Activated B cell treated with CpG ODN at 0.5 μM for 24 hours (primary cell): ENCODE measurements at regions not wholly inside any gene's neighbourhood (a gene's known extent, or its start where the extent isn't known, plus 50 kb on each side); places are given as distances from the start of the nearest gene placed in this dataset.

Source experiments
- ATAC-seq: fragments of 200-7000 bp; cut with Tn5 transposase; one replicate; pipeline ENCODE4 v1.10.0; 2021; ENCODE audit warnings: low read depth, mild to moderate bottlenecking, moderate library complexity
- CTCF ChIA-PET: fragments of 350-600 bp; sonication (Branson Sonifier 250); formaldehyde crosslinking; loops from one replicate; lab custom pipeline; 2021; ENCODE audit warnings: antibody characterized with exemption; lab: Charles Lee
- POLR2A ChIA-PET: fragments of 350-600 bp; sonication (Branson Sonifier 250); formaldehyde crosslinking; loops from one replicate; lab custom pipeline; 2021; ENCODE audit warnings: antibody characterized with exemption; lab: Charles Lee
- DNase-seq: peaks from one replicate; pipeline ENCODE4 v3.0.0; 2022
- H3K27ac Mint-ChIP-seq: one replicate; pipeline ENCODE4 v1.8.0; 2020; ENCODE audit warnings: mixed read lengths
- H3K27me3 Mint-ChIP-seq: one replicate; pipeline ENCODE4 v1.8.0; 2021; ENCODE audit warnings: mixed read lengths
- H3K36me3 Mint-ChIP-seq: one replicate; pipeline ENCODE4 v1.8.0; 2021; ENCODE audit warnings: low read depth, mixed read lengths
- H3K4me1 Mint-ChIP-seq: one replicate; pipeline ENCODE4 v1.8.0; 2021; ENCODE audit warnings: mixed read lengths
- H3K4me3 Mint-ChIP-seq: one replicate; pipeline ENCODE4 v1.8.0; 2020; ENCODE audit warnings: mild to moderate bottlenecking, mixed read lengths
- H3K9me3 Mint-ChIP-seq: one replicate; pipeline ENCODE4 v1.8.0; 2020; ENCODE audit warnings: mixed read lengths
- CTCF ChIP-seq: fragments of 200-600 bp; IDR thresholded peaks from one replicate; pipeline ENCODE4 v1.8.0; 2022; ENCODE audit warnings: antibody characterized with exemption, mild to moderate bottlenecking
- intact Hi-C: fragments of 100-400 bp; cut with micrococcal nuclease; formaldehyde crosslinking; loops from one replicate; pipeline ENCODE4 v1.15.1; 2024

DNA sequence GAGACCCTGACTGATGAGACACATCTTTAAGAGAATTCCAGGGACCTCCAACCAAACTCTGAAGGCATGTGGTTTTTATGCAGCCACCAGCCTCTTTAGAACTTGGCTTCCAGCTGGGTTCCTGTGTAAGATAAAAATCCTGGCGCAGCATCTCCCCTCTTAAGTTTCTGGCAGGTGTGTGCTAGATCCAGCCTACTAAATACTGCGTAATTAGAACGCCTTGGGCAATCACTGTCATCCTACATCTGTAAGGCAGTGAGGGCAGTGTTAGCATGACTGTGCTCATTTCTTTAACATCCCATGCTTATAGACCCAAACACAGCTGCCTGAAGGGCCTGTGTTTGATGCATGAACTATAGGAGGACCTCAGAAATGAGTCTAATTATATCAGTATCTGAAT lies 173.5 kb upstream of the OBI1 start:
- DNase-seq (no peak), ATAC-seq (no peak)
- ChIA-PET POLR2A (no interaction called here), CTCF (no interaction called here)
- H3K4me3 Mint-ChIP-seq, result no peak overlapping the region
- H3K9me3 Mint-ChIP-seq, result no peaks in the 10 kb centered on the region
- peaks cover 14% of the 10 kb centered on the region for H3K27me3 Mint-ChIP-seq
- no peak for TF ChIP-seq CTCF
- no peak overlapping the region for H3K27ac Mint-ChIP-seq
- no peaks in the 10 kb centered on the region for H3K36me3 Mint-ChIP-seq
- intact Hi-C loops, result no loop called here
- H3K4me1 Mint-ChIP-seq, result no peaks in the 10 kb centered on the region

DNA sequence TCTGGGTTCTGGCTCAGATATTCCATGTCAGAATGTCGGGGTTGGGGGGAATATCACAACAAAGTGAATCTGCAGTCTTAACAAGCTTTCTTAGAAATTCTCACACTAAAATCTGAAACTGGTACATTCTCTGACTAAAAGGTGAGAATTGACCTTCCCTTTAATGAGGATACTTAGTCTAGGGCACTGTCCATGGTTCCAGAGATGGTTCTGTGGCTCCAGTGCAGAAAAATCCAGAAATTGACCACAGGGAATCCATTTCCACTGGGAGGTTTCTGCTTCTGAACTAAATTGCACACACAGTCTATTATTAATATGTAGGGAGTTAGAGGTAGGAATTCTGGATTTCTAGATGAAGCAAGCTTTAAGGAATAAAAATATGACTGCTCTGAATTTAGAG lies 171.6 kb upstream of the OBI1 start:
- H3K4me1 Mint-ChIP-seq, result no peaks in the 10 kb centered on the region
- CTCF ChIA-PET, result no interaction called here
- H3K4me3 Mint-ChIP-seq, result no peak overlapping the region
- H3K9me3 Mint-ChIP-seq, result no peaks in the 10 kb centered on the region
- ATAC-seq (no peak), DNase-seq (no peak)
- H3K27ac Mint-ChIP-seq, result no peak overlapping the region
- POLR2A ChIA-PET, result no interaction called here
- no peak for TF ChIP-seq CTCF
- intact Hi-C loops, result no loop called here
- H3K27me3 Mint-ChIP-seq, result peaks cover 14% of the 10 kb centered on the region
- H3K36me3 Mint-ChIP-seq, result no peaks in the 10 kb centered on the region

DNA sequence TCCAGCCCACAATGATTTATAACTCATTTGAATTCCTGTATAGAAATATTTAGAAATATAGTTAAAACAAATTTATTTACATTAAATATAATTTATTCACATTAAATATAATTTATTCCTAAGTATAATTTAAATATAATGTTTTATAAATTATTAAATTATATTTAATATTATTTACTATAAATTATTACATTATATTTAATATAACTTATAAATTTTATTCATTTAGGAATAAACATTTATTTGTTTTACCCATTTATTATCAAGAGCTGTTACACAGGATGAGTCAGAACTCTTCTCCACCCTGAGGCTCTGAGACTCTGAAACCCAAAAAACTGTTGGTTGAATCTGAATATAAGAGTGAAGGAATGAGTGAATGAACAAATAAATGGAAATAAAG lies 170.9 kb upstream of the OBI1 start:
- ChIA-PET POLR2A (no interaction called here), CTCF (no interaction called here)
- no peak for TF ChIP-seq CTCF
- no peak for DNase-seq
- Mint-ChIP-seq H3K4me1 (no peaks in the 10 kb centered on the region), H3K4me3 (no peak overlapping the region), H3K27me3 (peaks cover 14% of the 10 kb centered on the region), H3K27ac (no peak overlapping the region), H3K9me3 (no peaks in the 10 kb centered on the region), H3K36me3 (no peaks in the 10 kb centered on the region)
- intact Hi-C loops, result no loop called here
- no peak for ATAC-seq

DNA sequence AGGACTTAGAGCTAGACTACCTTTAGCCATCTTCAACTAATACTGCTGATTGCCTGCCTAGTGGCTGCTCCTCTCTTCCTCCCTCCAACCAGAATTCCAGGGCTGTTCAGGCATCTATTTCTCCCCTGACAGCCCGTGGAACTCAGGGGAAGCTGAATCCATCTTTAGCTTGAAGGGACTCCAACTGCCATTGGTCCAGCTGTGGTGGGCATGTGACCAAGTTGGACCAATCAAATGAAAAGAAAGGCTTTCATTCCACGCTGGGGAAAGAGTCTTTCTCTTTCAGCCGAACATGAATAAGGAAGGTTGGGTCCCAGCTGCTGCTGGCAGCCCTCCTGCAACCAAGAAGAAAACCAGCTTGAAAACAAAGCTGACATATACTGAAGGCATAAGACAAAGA lies 168.5 kb upstream of the OBI1 start:
- H3K4me3 Mint-ChIP-seq, result no peak overlapping the region
- intact Hi-C loops, result no loop called here
- no peaks in the 10 kb centered on the region for H3K9me3 Mint-ChIP-seq
- ATAC-seq (no peak), DNase-seq (no peak)
- H3K4me1 Mint-ChIP-seq, result no peaks in the 10 kb centered on the region
- peaks cover 14% of the 10 kb centered on the region for H3K27me3 Mint-ChIP-seq
- ChIA-PET CTCF (no interaction called here), POLR2A (no interaction called here)
- TF ChIP-seq CTCF, result no peak
- H3K27ac Mint-ChIP-seq, result no peak overlapping the region
- no peaks in the 10 kb centered on the region for H3K36me3 Mint-ChIP-seq

DNA sequence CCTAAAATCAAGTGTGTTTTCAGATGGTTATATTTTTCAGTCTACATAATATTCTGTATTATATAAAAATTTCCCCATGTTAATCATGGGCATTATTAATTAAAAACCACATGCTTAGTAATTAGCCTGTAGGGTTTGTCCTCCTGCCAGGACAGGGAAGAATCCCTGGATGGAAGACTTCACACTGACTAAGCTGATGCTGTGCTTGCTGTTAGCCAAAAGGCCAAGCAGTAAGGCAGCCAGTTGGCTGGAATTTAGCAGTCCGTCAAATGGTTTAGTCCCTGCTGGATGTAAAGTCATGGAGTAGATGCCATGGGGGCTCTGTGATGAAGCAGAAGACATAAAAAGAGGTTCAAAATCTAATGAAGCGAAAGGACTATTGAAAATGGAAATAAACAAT lies 168.0 kb upstream of the OBI1 start:
- Mint-ChIP-seq H3K4me1 (no peaks in the 10 kb centered on the region), H3K36me3 (no peaks in the 10 kb centered on the region), H3K27ac (no peak overlapping the region), H3K4me3 (no peak overlapping the region), H3K27me3 (peaks cover 10% of the 10 kb centered on the region), H3K9me3 (no peaks in the 10 kb centered on the region)
- ATAC-seq (no peak), DNase-seq (no peak)
- ChIA-PET POLR2A (no interaction called here), CTCF (no interaction called here)
- intact Hi-C loops, result no loop called here
- no peak for TF ChIP-seq CTCF
